ENCODE measurements at regions not wholly inside any gene's neighbourhood (a gene's known extent, or its start where the extent isn't known, plus 50 kb on each side); places are given as distances from the start of the nearest gene placed in this dataset.

DNA sequence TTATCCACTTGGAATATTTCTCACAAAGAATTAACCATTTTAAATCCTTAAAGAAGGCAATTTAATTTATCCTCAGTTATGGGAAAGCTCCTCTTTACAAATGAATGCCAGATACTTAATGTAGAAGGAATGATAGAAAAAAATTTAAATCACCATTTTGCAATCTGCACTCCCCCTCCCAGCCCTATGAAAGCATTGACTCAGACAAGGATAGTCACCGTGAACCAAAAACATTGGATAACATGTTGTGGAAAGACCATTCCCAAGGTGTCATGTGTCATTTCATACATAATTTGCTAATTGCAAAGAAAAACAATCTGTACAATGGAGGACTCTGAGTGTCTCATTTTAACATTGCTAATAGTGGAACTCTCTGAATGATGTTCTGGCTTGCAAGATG is 421.0 kb downstream of the TXNL1 start:
- Mint-ChIP-seq H3K27me3 (ENCODE audit: low read depth) (no peaks in the 10 kb centered on the region), H3K4me1 (no peaks in the 10 kb centered on the region), H3K27ac (ENCODE audit: unreplicated experiment) (no peak overlapping the region), H3K36me3 (ENCODE audit: low read depth) (peaks cover 4% of the 10 kb centered on the region), H3K9me3 (peaks cover 10% of the 10 kb centered on the region), H3K4me3 (no peak overlapping the region)
- TF ChIP-seq, protein P1, sequence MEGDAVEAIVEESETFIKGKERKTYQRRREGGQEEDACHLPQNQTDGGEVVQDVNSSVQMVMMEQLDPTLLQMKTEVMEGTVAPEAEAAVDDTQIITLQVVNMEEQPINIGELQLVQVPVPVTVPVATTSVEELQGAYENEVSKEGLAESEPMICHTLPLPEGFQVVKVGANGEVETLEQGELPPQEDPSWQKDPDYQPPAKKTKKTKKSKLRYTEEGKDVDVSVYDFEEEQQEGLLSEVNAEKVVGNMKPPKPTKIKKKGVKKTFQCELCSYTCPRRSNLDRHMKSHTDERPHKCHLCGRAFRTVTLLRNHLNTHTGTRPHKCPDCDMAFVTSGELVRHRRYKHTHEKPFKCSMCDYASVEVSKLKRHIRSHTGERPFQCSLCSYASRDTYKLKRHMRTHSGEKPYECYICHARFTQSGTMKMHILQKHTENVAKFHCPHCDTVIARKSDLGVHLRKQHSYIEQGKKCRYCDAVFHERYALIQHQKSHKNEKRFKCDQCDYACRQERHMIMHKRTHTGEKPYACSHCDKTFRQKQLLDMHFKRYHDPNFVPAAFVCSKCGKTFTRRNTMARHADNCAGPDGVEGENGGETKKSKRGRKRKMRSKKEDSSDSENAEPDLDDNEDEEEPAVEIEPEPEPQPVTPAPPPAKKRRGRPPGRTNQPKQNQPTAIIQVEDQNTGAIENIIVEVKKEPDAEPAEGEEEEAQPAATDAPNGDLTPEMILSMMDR (conservative IDR thresholded peaks at IDR 0.05), result no peak
- DNase-seq (ENCODE audit: low read depth, low spot score), result no peak

DNA sequence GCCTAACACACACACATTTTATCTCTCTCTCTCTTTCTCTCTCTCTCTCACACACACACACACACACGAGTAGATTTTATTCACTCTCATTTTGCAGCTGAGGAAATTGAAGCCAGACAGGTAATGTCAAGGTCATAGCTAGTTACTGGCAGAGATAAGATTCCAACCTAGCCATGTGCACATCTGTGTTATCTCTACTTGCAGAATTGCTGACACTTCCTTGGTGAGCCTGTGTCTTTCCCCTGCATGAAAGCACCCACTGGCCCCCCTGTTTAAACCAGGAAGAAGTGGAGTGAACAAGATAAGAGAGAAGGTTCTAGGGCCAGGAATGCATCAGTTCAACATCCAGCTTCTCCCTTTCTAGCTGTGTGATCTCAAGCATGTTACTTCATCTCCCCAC is 423.7 kb downstream of the TXNL1 start:
- TF ChIP-seq, protein P1 (conservative IDR thresholded peaks at IDR 0.05), result no peak
- H3K27ac Mint-ChIP-seq (ENCODE audit: unreplicated experiment), result no peak overlapping the region
- peaks cover 5% of the 10 kb centered on the region for H3K36me3 Mint-ChIP-seq (ENCODE audit: low read depth)

DNA sequence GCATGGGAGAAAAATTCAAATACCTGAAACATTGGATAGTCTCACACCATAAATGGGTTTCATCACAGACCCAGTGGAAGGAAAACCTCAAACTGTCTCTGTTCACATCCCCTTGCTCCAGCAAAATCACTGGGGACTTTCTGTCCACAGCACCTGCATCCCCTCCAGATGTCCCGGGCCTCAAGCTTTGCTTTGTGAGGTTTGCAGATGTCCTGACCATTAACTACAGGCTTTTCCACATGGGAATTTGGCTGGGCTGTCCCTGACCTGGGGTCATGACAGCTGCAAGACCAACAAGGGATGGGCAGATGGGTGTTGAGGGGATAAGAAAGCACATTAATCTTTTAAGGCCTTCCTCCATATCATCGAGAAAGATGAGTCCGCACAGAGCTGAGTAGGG is 427.9 kb downstream of the TXNL1 start:
- Mint-ChIP-seq H3K9me3 (peaks cover 2% of the 10 kb centered on the region), H3K4me1 (peaks cover 3% of the 10 kb centered on the region), H3K4me3 (no peak overlapping the region), H3K27me3 (ENCODE audit: low read depth) (no peaks in the 10 kb centered on the region), H3K36me3 (ENCODE audit: low read depth) (peaks cover 2% of the 10 kb centered on the region), H3K27ac (ENCODE audit: unreplicated experiment) (no peak overlapping the region)
- DNase-seq (ENCODE audit: low read depth, low spot score), result no peak
- TF ChIP-seq, protein P1 (conservative IDR thresholded peaks at IDR 0.05), result no peak

More for the DNA sequence above, 423.7 kb downstream of the TXNL1 start:
- no peak for DNase-seq (ENCODE audit: low read depth, low spot score)
- H3K9me3 Mint-ChIP-seq, result peaks cover 10% of the 10 kb centered on the region
- H3K4me3 Mint-ChIP-seq, result no peak overlapping the region
- peaks cover 3% of the 10 kb centered on the region for H3K4me1 Mint-ChIP-seq
- H3K27me3 Mint-ChIP-seq (ENCODE audit: low read depth), result no peaks in the 10 kb centered on the region

DNA sequence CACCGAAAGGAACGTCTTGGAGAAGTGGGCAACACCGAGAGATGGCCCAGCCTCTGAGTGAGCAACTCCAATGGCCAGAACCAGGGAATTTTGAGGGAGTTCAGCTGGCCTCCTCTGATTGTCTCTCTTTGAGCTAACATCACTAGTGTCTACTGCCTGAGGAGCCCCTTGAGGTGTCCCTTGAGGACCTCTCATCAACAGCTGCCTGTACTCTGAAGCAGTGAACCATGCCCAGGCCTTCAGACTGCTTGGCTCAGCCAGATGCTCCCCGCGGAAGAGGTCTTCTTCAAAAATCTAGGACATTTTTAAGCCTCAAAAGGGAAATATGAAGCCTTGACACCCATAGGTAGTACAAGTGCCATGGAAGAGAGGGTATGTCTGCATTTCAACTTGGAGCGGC is 430.4 kb downstream of the TXNL1 start:
- Mint-ChIP-seq H3K4me3 (no peak overlapping the region), H3K27ac (ENCODE audit: unreplicated experiment) (no peak overlapping the region), H3K9me3 (peaks cover 6% of the 10 kb centered on the region), H3K4me1 (peaks cover 3% of the 10 kb centered on the region), H3K27me3 (ENCODE audit: low read depth) (no peaks in the 10 kb centered on the region), H3K36me3 (ENCODE audit: low read depth) (peaks cover 2% of the 10 kb centered on the region)
- no peak for DNase-seq (ENCODE audit: low read depth, low spot score)
- TF ChIP-seq, protein P1 (conservative IDR thresholded peaks at IDR 0.05), result no peak

DNA sequence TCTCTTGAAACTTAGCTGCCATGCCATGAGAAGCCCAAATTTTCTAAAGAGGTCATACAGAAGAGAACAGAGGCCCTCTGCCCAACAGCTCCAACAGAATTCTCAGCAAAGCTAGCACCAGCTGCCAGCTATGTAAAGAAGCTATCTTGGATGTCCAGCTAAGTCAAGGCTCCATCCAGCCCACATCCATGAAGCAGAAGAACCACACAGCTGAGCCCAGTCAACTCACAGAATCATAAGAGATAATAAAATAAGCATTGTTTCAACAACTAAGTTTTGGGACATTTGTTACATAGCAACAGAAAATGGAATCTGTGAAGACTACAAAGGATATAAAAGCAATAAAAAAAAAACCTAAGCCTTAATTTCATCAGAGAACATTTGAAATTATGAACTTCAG is 434.3 kb downstream of the TXNL1 start:
- Mint-ChIP-seq H3K27me3 (ENCODE audit: low read depth) (no peaks in the 10 kb centered on the region), H3K4me3 (no peak overlapping the region), H3K27ac (ENCODE audit: unreplicated experiment) (no peak overlapping the region), H3K9me3 (peaks cover 6% of the 10 kb centered on the region), H3K36me3 (ENCODE audit: low read depth) (no peaks in the 10 kb centered on the region), H3K4me1 (peaks cover 12% of the 10 kb centered on the region)
- DNase-seq (ENCODE audit: low read depth, low spot score), result no peak
- TF ChIP-seq, protein P1 (conservative IDR thresholded peaks at IDR 0.05), result no peak

DNA sequence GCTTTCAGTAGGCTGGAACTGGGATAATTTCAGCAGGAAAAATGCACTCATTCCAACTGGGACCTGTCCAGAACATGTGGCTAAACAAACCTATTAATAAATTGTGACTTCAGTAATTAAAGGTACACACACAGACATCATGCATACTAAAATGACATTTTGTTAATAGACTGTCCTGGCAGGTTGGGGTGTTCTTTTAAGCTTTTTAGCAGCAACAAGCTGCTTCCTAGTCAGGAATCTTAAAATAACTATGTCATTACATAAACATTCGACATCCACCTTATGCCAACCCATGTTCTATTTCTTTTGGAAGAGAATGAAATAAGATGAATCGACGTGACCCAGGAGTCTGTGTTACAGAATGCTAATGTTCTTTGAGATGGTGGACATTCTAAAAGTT is 435.7 kb downstream of the TXNL1 start:
- Mint-ChIP-seq H3K4me1 (peaks cover 12% of the 10 kb centered on the region), H3K27me3 (ENCODE audit: low read depth) (no peaks in the 10 kb centered on the region), H3K27ac (ENCODE audit: unreplicated experiment) (no peak overlapping the region), H3K36me3 (ENCODE audit: low read depth) (no peaks in the 10 kb centered on the region), H3K4me3 (no peak overlapping the region), H3K9me3 (peaks cover 4% of the 10 kb centered on the region)
- TF ChIP-seq, protein P1 (conservative IDR thresholded peaks at IDR 0.05), result no peak
- DNase-seq (ENCODE audit: low read depth, low spot score), result no peak
